ENCODE measurements at regions not wholly inside any gene's neighbourhood (a gene's known extent, or its start where the extent isn't known, plus 50 kb on each side); places are given as distances from the start of the nearest gene placed in this dataset.

DNA sequence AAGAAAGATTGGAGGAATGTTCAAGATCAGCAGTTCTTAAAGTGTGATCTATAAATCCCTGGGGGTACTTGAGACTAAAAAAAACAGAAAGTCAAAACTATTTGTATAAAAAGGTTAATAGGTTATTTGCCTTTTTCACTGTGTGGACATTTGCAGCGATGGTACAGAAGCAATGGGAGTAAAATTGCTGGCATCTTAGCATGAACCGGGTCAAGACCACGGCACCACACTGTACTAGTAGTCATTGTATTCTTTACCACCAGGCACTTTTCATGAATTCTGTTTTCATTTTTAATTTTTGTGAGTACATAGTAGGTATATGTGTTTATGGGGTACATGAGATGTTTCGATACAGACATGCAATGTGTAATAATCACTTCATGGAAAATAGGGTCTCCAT is 126.2 kb downstream of the IPO8 start:
- H3K9me1 ChIP-seq (ENCODE audit: insufficient read depth, low read length) = no peaks in the 10 kb centered on the region
- H3K4me3 ChIP-seq (ENCODE audit: insufficient read depth, low read depth, low read length) = no peak overlapping the region
- ChIA-PET CTCF (no interaction called here), POLR2A (ENCODE audit: unreplicated experiment) (no interaction called here)
- H3K14ac ChIP-seq (replicated peaks; ENCODE audit: low read depth, low read length) = no peak overlapping the region
- H3K56ac ChIP-seq (ENCODE audit: extremely low read depth, insufficient read depth, low read length) = no peak overlapping the region
- no peak overlapping the region for H3K18ac ChIP-seq (ENCODE audit: low read depth, low read length)
- ATAC-seq (ENCODE audit: low read depth) = no peak
- H4K8ac ChIP-seq (ENCODE audit: low read depth in 2 of 2, low read length in 2 of 2) = no peak overlapping the region
- no peak overlapping the region for H2AK9ac ChIP-seq (replicated peaks; ENCODE audit: low read depth, low read length, poor library complexity)
- no peaks in the 10 kb centered on the region for H3K79me1 ChIP-seq (ENCODE audit: low read depth in 1 of 2, low read length in 2 of 2)
- H2BK15ac ChIP-seq (ENCODE audit: low read depth, low read length) = no peak overlapping the region
- H3K4me2 ChIP-seq (ENCODE audit: low read depth, low read length) = no peak overlapping the region
- TF ChIP-seq RAD21 (IDR thresholded peaks at IDR 0.05; ENCODE audit: low read length) (no peak), ELK1 (IDR thresholded peaks at IDR 0.05; ENCODE audit: borderline replicate concordance, low read depth, low read length) (no peak), MAFK (IDR thresholded peaks at IDR 0.05; ENCODE audit: low read depth, low read length) (no peak), USF2 (IDR thresholded peaks at IDR 0.05; ENCODE audit: low read depth, low read length) (no peak), SMC3 (IDR thresholded peaks at IDR 0.05; ENCODE audit: low read depth, low read length) (no peak)
- WGBS, 2 experiments (ENCODE audit: extremely low coverage in 2 of 2, insufficient read length in 1 of 2) = no CpG with 5 or more reads among the region's 4 CpGs
- intact Hi-C loops (cut with micrococcal nuclease) = no loop called here
- in situ Hi-C loops (cut with MboI; ENCODE audit: low sequenced_read_pairs) = no loop called here
- H4K5ac ChIP-seq (ENCODE audit: low read depth, low read length) = no peak overlapping the region
- dilution Hi-C loops (cut with HindIII; ENCODE audit: low sequenced_read_pairs, unreplicated experiment) = no loop called here
- no peak overlapping the region for H3K9ac ChIP-seq (ENCODE audit: low read depth, low read length)
- H4K91ac ChIP-seq (ENCODE audit: insufficient read depth, low read depth, low read length) = no peak overlapping the region
- H3K36me3 ChIP-seq (ENCODE audit: control insufficient read depth, insufficient read depth, low read length) = no peaks in the 10 kb centered on the region
- H3K27me3 ChIP-seq (ENCODE audit: control insufficient read depth, insufficient read depth, low read length) = 0 out of 2 replicates have a peak, but pooled peaks cover 2% of the 10 kb centered on the region
- H4K20me1 ChIP-seq (ENCODE audit: insufficient read depth, low read length) = no peaks in the 10 kb centered on the region
- DNase-seq = no peak
- H2AFZ ChIP-seq (replicated peaks; ENCODE audit: low read length, poor library complexity) = no peak overlapping the region
- H2BK20ac ChIP-seq (ENCODE audit: low read depth, low read length) = no peak overlapping the region
- no peak overlapping the region for H3K27ac ChIP-seq (ENCODE audit: insufficient read depth, low read length)
- H2BK5ac ChIP-seq (ENCODE audit: low read depth, low read length, poor library complexity, severe bottlenecking) = no peak overlapping the region
- no peak overlapping the region for H2AK5ac ChIP-seq (ENCODE audit: low read depth, low read length)
- H3K4me1 ChIP-seq (ENCODE audit: control insufficient read depth, insufficient read depth, low read length) = no peaks in the 10 kb centered on the region
- no peak overlapping the region for H2BK120ac ChIP-seq (ENCODE audit: low read depth, low read length)
- no TSS peak for BruUV-seq (replicated peaks)
- no peaks in the 10 kb centered on the region for H3K9me3 ChIP-seq (ENCODE audit: control insufficient read depth, insufficient read depth, low read length)
- H3K4ac ChIP-seq (ENCODE audit: low read depth, low read length) = no peak overlapping the region
- H3K23ac ChIP-seq (ENCODE audit: low read depth, low read length) = no peak overlapping the region
